HG03095 (cell line): ENCODE measurements at regions not wholly inside any gene's neighbourhood (a gene's known extent, or its start where the extent isn't known, plus 50 kb on each side); places are given as distances from the start of the nearest gene placed in this dataset.
"Not testable (repeated sequence)": the region's sequence is repeated elsewhere in the genome, so short reads cannot be mapped to it uniquely, and the experiment has no call there.

Experiments used
- ATAC-seq: cut with Tn5 transposase; IDR thresholded peaks from one replicate; pipeline ENCODE4 v1.9.1; 2021; ENCODE audit warnings: moderate library complexity; ENCODE audit not compliant: unreplicated experiment

GRCh38 chr3:103134023-103134724, 699.4 kb downstream of the ZPLD1 start:
- peak; percentile 66 for ATAC-seq

- no peak for ATAC-seq
These were observed 701.8 kb downstream of the ZPLD1 start for GRCh38 chr3:103136621-103137020.

- no peak for ATAC-seq
These were observed 703.0 kb downstream of the ZPLD1 start for GRCh38 chr3:103137830-103138229.

GRCh38 chr3:103158183-103158582, 723.4 kb downstream of the ZPLD1 start:
- ATAC-seq = no peak

- no peak for ATAC-seq
These were observed 732.1 kb downstream of the ZPLD1 start for GRCh38 chr3:103166890-103167289.

GRCh38 chr3:103167850-103168249, 733.0 kb downstream of the ZPLD1 start:
- peak; percentile 45 for ATAC-seq

- no peak for ATAC-seq
These were observed 734.5 kb downstream of the ZPLD1 start for GRCh38 chr3:103169289-103169688.

GRCh38 chr3:103170651-103171050, 735.8 kb downstream of the ZPLD1 start:
- ATAC-seq = peak; percentile 46

- ATAC-seq = no peak
These were observed 739.1 kb downstream of the ZPLD1 start for GRCh38 chr3:103173940-103174339.

- ATAC-seq = no peak
These were observed 746.3 kb downstream of the ZPLD1 start for GRCh38 chr3:103181160-103181559.

GRCh38 chr3:103184772-103185171, 750.0 kb downstream of the ZPLD1 start:
- ATAC-seq = no peak

GRCh38 chr3:103189941-103190340, 755.1 kb downstream of the ZPLD1 start:
- no peak for ATAC-seq

GRCh38 chr3:103195216-103195615, 760.4 kb downstream of the ZPLD1 start:
- no peak for ATAC-seq

- no peak for ATAC-seq
These were observed 768.6 kb downstream of the ZPLD1 start for GRCh38 chr3:103203441-103203840.

GRCh38 chr3:103210583-103210982, 775.8 kb downstream of the ZPLD1 start:
- no peak for ATAC-seq

GRCh38 chr3:103218146-103218545, 783.3 kb downstream of the ZPLD1 start:
- ATAC-seq = peak; percentile 100

- ATAC-seq = peak; percentile 32
These were observed 784.0 kb downstream of the ZPLD1 start for GRCh38 chr3:103218793-103219192.

- no peak for ATAC-seq
These were observed 792.8 kb downstream of the ZPLD1 start for GRCh38 chr3:103227651-103228050.

- ATAC-seq = no peak
These were observed 812.6 kb downstream of the ZPLD1 start for GRCh38 chr3:103247459-103247858.

GRCh38 chr3:103254827-103255226, 820.0 kb downstream of the ZPLD1 start:
- not testable (repeated sequence) for ATAC-seq

- ATAC-seq = no peak
These were observed 834.5 kb downstream of the ZPLD1 start for GRCh38 chr3:103269287-103269686.

GRCh38 chr3:103271575-103271974, 836.8 kb downstream of the ZPLD1 start:
- no peak for ATAC-seq

- no peak for ATAC-seq
These were observed 861.3 kb downstream of the ZPLD1 start for GRCh38 chr3:103295974-103296570.
